DOHH2 (cell line): ENCODE measurements at regions not wholly inside any gene's neighbourhood (a gene's known extent, or its start where the extent isn't known, plus 50 kb on each side); places are given as distances from the start of the nearest gene placed in this dataset.

Experiments
- H3F3A ChIP-seq: fragments of 200-600 bp; sonication (generic), shearing (Covaris generic); 2 replicates; pipeline ENCODE4 v1.6.0; 2016; ENCODE audit warnings: antibody characterized with exemption, mild to moderate bottlenecking; ENCODE audit not compliant: control insufficient read depth, insufficient read depth
- H3K27ac ChIP-seq: fragments of 200-600 bp; sonication (generic); 2 replicates; pipeline ENCODE4 v1.5.1; 2014; ENCODE audit warnings: low read depth, mild to moderate bottlenecking, low read length, moderate library complexity
- H3K27me3 ChIP-seq: fragments of 200-600 bp; sonication (generic); 2 replicates; pipeline ENCODE4 v1.6.1; 2014; ENCODE audit warnings: mild to moderate bottlenecking, low read length, mixed read lengths; ENCODE audit not compliant: control insufficient read depth
- H3K36me3 ChIP-seq: fragments of 200-600 bp; sonication (generic); 2 replicates; pipeline ENCODE4 v1.6.1; 2014; ENCODE audit warnings: mild to moderate bottlenecking, low read length, moderate library complexity, mixed read lengths; ENCODE audit not compliant: control insufficient read depth
- H3K4me1 ChIP-seq: fragments of 200-600 bp; sonication (generic); 2 replicates; pipeline ENCODE4 v1.6.1; 2014; ENCODE audit warnings: mild to moderate bottlenecking, low read length, mixed read lengths; ENCODE audit not compliant: control insufficient read depth
- H3K4me2 ChIP-seq: fragments of 200-600 bp; sonication (generic); 2 replicates; pipeline ENCODE4 v1.6.0; 2014; ENCODE audit warnings: mild to moderate bottlenecking, low read length, moderate library complexity
- H3K4me3 ChIP-seq: fragments of 200-600 bp; sonication (generic); 2 replicates; pipeline ENCODE4 v1.5.1; 2014; ENCODE audit warnings: mild to moderate bottlenecking, low read length, mixed read lengths
- H3K79me2 ChIP-seq: fragments of 200-600 bp; sonication (generic); 2 replicates; pipeline ENCODE4 v1.6.1; 2014; ENCODE audit warnings: mild to moderate bottlenecking, low read length, mixed read lengths; ENCODE audit not compliant: control insufficient read depth
- H3K9me2 ChIP-seq: fragments of 200-600 bp; sonication (generic); replicated peaks from 2 replicates; pipeline ENCODE4 v1.6.1; 2014; ENCODE audit warnings: mild to moderate bottlenecking, low read length, mixed read lengths; ENCODE audit not compliant: control insufficient read depth
- H3K9me3 ChIP-seq: fragments of 200-600 bp; sonication (generic); 2 replicates; pipeline ENCODE4 v1.6.1; 2014; ENCODE audit warnings: antibody characterized with exemption, low read length, mixed read lengths; ENCODE audit not compliant: control insufficient read depth, insufficient read depth
- H4K20me1 ChIP-seq: fragments of 200-600 bp; sonication (generic); 2 replicates; pipeline ENCODE4 v1.6.0; 2014; ENCODE audit warnings: low read depth, mild to moderate bottlenecking, antibody characterized with exemption, low read length, moderate library complexity; ENCODE audit not compliant: control insufficient read depth, insufficient read depth
- CTCF ChIP-seq: fragments of 200-600 bp; sonication (generic); IDR thresholded peaks from one replicate; pipeline ENCODE4 v1.5.1; 2014; ENCODE audit warnings: antibody characterized with exemption, mild to moderate bottlenecking, low read depth, low read length; ENCODE audit not compliant: poor library complexity, severe bottlenecking
- EZH2phosphoT487 ChIP-seq: fragments of 200-600 bp; sonication (generic); IDR thresholded peaks from 2 replicates; pipeline ENCODE4 v1.6.1; 2017; ENCODE audit warnings: borderline replicate concordance, mild to moderate bottlenecking, antibody characterized with exemption, low read length, moderate library complexity, mixed read lengths

GRCh38 chr3:67297715-67298475 lies 299.8 kb downstream of the KBTBD8 start:
- Histone ChIP-seq H3K4me3 (no peak overlapping the region), H3K9me2 (no peaks in the 10 kb centered on the region), H3K36me3 (no peaks in the 10 kb centered on the region), H3K4me2 (no peak overlapping the region), H3F3A (no peaks in the 10 kb centered on the region), H3K4me1 (no peaks in the 10 kb centered on the region), H3K9me3 (no peaks in the 10 kb centered on the region), H3K79me2 (no peaks in the 10 kb centered on the region), H3K27me3 (no peaks in the 10 kb centered on the region), H4K20me1 (no peaks in the 10 kb centered on the region), H3K27ac (no peak overlapping the region)
- no peak for TF ChIP-seq EZH2phosphoT487
- TF ChIP-seq CTCF: no peak

DNA sequence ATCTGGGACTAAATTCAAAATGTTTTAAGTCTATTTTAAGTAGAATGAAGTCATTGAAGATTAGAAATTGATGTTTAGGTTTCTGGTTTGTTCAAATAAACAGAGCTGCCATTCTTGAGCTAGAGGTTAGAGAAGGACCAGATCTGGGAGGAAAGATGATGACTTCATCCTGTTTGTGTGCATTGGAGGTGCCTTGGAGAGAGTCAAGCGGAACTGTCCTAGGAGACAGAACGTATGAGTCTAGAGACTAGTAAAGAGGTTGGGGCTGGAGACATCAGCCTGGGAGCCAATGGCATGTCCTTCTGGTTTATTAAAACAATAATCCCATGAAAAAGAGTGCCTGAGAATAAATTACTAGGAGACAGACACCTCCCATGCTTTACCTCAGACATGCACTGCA lies 303.4 kb downstream of the KBTBD8 start:
- no peak for TF ChIP-seq CTCF
- no peak for TF ChIP-seq EZH2phosphoT487
- Histone ChIP-seq H3K4me3 (no peak overlapping the region), H3K4me2 (no peak overlapping the region), H3K79me2 (no peaks in the 10 kb centered on the region), H3K27ac (no peak overlapping the region), H4K20me1 (no peaks in the 10 kb centered on the region), H3K9me3 (no peaks in the 10 kb centered on the region), H3F3A (no peaks in the 10 kb centered on the region), H3K9me2 (no peaks in the 10 kb centered on the region), H3K4me1 (no peaks in the 10 kb centered on the region), H3K36me3 (no peaks in the 10 kb centered on the region), H3K27me3 (no peaks in the 10 kb centered on the region)

- H3K4me1 ChIP-seq: no peaks in the 10 kb centered on the region
- H3K27me3 ChIP-seq: no peaks in the 10 kb centered on the region
- H3K4me3 ChIP-seq: no peak overlapping the region
- no peaks in the 10 kb centered on the region for H3K9me2 ChIP-seq
- no peak overlapping the region for H3K4me2 ChIP-seq
- H3K9me3 ChIP-seq: no peaks in the 10 kb centered on the region
- no peaks in the 10 kb centered on the region for H4K20me1 ChIP-seq
- H3K79me2 ChIP-seq: no peaks in the 10 kb centered on the region
- H3F3A ChIP-seq: no peaks in the 10 kb centered on the region
- no peaks in the 10 kb centered on the region for H3K36me3 ChIP-seq
- TF ChIP-seq CTCF (no peak), EZH2phosphoT487 (no peak)
- H3K27ac ChIP-seq: no peak overlapping the region
Observed at GRCh38 chr3:67302489-67302888, 304.4 kb downstream of the KBTBD8 start.
